ENCODE measurements at regions not wholly inside any gene's neighbourhood (a gene's known extent, or its start where the extent isn't known, plus 50 kb on each side); places are given as distances from the start of the nearest gene placed in this dataset.
"Not testable (repeated sequence)": the region's sequence is repeated elsewhere in the genome, so short reads cannot be mapped to it uniquely, and the experiment has no call there.

DNA sequence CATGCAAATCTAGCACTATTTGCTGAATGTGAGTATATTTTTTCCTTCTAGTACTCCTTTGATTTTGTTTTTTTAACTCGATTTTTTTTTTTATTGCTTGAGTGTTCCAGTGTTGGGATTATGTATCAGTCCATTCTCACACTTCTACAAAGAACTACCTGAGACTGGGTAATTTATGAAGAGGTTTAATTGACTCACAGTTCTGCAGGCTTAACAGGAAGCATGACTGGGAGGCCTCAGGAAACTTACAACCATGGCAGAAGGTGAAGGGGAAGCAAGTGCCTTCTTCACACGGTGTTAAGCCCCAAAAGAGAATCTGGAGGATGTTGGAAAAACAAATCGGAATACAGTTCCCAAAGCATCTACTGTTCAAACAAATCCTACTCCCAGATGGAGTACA lies 69.1 kb downstream of the ZNF518B start:
- DNase-seq (ENCODE audit: low spot score): not testable (repeated sequence)

DNA sequence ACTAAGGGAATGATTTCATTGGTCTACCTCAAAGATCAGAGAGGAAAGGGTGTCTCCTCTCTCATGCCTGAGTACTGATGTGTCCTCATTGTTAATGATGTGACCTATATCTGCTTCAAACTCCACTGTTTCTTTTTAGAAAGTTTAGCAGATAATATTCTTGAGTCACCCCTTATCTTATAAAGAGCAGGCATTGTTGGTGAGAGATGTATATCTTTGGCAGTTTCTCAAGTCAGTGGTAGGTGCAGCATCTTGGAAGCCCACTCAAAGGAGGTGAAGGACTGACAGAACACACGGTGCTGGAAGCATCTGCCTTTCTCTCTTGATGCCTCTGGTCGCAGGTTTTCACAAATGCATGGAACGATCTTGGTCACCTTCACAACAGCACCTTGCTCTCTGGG lies 71.2 kb downstream of the ZNF518B start:
- no peak for DNase-seq (ENCODE audit: low spot score)

DNA sequence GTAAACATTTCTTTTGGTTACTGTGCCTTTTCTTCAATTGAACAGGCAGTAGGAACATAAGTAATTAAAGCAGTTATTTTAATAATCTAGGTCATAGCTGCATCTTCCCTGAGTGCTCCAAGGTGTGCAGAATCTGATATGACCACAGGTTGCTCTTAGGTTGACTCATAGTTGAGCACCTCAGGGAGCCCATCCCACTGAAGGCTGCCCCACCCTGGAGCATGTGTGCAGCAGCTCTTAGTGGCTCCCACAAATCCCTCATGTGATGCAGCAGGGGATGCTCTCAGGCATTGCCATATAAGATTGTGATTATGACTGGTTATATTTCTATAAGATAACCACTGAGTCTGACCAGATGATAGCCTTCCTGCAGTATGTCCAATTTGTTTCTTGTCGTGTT lies 72.3 kb downstream of the ZNF518B start:
- no peak for DNase-seq (ENCODE audit: low spot score)

DNA sequence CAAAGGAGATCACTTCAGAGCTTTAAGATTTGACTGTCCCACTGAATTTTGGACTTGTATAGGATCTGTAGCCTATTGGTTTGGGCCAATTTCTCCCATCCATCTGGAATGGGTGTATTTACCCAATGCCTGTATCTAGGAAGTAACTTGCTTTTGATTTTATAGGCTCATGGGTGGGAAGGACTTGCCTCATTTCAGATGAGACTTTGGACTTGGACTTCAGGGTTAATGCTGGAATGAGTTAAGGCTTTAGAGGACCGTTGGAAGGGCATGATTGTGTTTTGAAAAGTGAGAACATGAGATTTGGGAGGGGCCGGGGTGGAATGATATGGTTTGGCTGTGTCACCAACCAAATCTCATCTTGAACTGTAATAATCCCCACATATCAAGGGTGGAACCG lies 73.8 kb downstream of the ZNF518B start:
- no peak for DNase-seq (ENCODE audit: low spot score)

DNA sequence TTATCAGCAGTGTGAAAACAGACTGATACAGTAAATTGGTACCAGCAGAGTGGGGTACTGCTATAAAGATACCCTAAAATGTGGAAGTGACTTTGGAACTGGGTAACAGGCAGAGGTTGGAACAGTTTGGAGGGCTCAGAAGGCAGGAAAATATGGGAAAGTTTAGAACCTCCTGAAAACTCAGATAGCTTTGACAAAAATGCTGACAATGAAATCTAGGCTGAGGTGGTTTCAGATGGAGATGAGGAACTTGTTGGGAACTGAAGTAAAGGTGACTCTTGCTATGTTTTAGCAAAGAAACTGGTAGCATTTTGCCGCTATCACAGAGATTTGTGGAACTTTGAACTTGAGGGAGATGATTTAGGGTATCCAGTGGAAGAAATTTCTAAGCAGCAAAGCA lies 75.1 kb downstream of the ZNF518B start:
- DNase-seq (ENCODE audit: low spot score): not testable (repeated sequence)

DNA sequence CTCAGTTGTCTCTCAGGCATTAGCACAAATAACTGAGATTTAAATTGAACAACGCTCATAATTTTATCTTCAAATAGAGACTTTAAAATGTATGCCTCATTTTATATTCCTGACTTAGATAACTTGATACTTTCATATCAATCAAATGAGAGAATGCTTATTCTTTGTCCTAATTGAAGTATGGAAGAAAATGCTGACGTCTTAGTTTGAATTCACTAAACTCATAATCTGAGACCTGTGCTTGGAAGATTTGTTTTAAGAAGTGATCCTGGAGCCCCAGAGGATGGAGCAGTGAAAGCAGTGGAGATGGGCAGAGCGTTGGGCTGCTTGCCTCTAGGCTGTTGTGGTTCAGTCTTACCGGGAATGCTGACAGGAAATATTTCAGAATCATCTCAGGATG lies 76.1 kb downstream of the ZNF518B start:
- DNase-seq (ENCODE audit: low spot score): no peak

DNA sequence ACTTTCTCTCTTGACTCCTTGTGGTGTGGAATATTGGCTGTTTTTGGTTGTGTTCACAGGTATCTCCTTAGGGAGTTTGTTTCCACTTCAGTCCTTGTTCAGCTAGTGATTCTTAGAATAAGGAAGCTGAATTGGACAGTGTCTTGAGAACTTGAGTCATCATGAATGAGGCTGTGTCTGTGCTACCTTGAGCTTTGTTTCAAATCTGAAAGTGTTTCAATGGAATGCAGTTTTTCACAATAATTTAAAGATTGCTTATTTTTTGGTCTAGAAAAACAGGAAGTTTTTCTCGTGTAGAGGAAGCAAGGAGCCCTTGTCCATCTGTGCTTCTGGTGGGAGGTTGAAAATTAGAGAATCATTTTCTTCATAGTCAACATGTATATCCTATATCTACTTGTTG lies 76.5 kb downstream of the ZNF518B start:
- DNase-seq (ENCODE audit: low spot score): no peak

DNA sequence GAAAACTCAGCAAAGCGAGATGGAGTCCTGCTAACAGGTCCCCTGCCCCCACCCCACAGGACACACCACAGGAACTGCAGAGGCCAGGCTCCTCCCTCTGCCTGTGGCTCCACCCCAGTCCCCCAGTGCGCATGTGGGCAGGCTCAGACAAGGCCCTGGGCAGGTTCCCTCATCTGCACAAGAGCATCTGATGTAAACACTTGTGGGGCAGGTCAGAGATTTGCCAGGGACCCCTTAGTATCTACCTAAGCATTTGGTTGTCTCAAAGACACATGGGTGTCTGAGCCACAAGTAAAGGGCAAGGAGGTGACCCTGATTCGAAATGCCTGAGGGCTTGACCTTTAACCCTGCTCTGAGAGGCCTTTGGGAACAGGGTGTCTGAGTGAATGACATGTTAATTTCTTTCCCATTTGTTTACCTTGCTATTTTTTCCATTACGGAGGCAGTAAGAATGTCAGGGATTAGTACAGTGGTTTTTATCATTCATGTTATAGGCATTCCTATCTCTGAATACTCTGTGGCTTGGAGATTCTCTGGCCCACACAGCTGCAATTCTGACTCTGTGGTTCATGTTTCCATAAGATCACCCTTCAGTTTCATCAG lies 85.3 kb downstream of the ZNF518B start:
- no peak for DNase-seq (ENCODE audit: low spot score)

DNA sequence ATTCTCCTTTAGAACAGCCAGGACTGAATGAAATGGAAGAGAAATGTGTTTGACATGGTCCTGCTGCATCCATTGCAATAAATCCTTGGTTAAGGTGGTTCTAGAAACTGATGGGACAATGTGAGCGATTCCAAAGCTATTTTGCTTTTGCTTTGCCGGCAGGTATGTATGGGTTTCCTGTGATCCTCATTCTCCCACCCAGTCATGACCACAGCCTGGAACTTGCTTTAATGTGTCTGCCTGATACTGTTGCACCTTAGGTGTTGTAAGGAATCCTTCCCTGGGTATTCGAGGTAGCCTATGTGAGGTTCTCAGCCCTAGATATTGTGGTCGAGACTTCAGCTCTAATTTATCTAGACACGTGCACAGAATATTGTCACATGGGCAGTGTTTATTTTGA lies 86.1 kb downstream of the ZNF518B start:
- DNase-seq (ENCODE audit: low spot score): no peak

DNA sequence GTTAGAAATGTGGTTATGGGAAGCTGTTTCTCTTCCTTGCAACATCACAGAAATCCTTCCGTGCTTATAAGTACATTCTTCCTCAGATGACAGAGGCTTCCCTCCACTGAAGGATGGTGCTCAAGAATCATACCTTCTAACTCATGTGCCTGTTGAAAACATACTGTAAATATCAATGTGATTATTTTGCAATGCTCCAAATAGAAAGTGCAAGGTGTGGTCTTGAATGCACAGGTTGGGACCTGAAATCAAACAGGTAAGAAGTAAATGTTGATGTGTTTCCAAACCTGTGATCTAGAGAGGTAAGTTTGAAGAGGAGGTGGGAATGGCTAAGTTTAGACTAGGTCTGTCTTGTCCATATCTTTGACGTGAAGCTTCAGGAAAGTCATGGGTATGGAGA lies 87.7 kb downstream of the ZNF518B start:
- no peak for DNase-seq (ENCODE audit: low spot score)

DNA sequence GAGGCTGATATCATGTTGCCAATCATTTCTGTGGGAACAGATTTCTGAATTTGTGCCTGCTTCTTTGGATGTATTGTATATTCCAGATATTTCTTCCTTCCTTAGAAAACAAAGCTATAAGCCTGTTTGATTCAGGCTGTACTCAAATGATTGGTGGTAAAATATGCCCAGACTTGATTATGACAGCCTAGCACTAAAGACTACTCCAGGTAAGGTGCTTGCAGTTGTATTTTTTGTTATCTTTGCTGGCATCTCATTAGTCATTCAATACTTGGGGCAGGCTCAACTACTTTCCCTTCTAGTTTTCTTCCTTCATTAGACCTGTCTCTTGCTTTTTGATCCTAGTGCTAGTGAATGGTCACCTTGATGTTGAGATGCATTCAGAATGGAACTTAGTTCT lies 90.6 kb downstream of the ZNF518B start:
- no peak for DNase-seq (ENCODE audit: low spot score)

DNA sequence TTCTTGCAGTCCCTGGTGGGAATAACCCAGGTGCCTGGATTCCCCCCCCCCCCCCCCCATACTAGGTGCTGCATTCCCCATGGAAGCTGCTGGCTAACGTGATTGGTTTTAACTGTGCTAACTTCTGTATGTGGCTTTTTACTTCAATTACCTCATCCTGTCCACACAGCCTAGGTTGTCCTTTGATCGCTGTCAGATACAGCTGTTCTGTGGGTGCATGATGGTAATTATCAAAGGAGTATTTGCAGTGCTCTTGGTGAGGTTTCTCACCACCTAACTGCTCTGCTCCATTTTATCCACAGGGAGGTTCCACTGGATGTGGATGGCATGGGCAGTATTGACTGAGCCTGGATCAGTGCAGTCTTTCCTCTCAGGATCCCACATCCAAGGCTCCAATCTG lies 93.0 kb downstream of the ZNF518B start:
- no peak for DNase-seq (ENCODE audit: low spot score)

DNA sequence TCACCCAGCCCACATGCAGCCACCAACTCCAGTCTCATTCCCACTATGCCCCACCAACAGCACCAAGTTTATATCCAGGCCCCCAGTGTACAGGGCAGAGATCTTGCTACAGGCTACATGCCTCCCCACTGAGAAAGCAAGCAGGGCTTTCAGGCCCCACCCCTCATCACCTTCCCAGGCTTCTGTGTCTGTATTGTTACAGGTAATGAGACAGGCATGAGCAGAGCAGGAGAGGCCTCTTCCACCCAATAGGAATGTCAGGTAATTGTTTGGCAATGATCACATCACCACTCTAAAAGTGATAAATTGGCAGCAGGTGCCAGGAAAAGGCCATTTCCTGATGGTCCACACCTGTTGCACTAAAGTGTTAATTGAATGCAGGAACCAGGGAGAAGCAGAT lies 102.5 kb downstream of the ZNF518B start:
- DNase-seq (ENCODE audit: low spot score): no peak

DNA sequence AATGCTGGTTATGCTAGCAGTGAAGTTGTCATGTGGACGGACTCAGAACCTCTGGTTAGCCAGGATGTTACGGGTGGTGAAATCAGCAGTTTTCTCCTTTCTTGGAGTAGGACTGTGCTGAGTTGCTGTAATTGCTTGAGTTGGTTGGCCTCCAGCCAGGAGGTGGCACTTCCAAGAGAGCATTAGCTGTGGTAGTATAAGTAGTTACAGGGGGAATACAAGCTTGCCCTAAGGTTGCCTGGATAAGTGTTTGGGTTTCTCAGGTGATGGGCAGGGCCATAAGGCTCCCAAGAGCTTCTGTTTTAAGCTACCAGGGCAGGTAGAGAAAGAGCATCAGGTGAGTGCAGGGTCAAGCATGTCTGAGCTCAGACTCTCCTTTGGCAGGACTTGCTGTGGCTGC lies 103.0 kb downstream of the ZNF518B start:
- no peak for DNase-seq (ENCODE audit: low spot score)

DNA sequence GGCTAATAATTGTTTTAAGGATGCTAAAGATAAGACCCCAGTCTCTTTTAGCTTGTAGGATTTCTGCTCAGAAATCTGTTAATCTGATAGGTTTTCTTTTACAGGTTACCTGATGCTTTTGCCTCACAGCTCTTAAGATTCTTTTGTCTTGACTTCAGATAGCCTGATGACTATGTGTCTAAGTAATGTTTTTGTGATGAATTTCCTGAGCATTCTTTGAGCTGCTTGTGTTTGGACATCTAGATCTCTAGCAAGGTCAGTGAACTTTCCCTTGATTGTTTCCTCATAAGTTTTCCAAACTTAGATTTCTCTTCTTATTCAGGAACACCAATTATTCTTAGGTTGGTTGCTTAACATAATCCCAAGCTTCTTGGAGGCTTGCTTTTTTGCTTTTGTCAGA lies 104.1 kb downstream of the ZNF518B start:
- no peak for DNase-seq (ENCODE audit: low spot score)

DNA sequence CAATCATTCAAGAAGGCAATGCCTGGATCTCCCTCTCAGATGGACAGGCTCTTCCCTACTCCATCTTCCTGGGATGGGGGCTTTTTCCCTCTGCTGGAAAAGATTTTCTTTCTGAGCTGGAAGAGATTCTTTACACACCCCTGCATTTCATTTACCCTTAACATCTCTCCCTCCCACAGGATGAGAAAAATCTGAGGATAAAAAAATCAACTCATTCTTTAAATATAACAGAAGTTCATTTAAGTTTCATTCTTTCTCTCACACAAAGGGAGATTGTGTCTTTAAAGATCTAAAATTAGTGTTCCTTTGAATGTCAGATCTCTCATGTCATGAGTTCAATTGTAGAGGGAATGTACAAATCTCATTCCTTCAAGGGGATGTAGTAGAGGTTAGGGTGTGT lies 109.0 kb downstream of the ZNF518B start:
- no peak for DNase-seq (ENCODE audit: low spot score)

DNA sequence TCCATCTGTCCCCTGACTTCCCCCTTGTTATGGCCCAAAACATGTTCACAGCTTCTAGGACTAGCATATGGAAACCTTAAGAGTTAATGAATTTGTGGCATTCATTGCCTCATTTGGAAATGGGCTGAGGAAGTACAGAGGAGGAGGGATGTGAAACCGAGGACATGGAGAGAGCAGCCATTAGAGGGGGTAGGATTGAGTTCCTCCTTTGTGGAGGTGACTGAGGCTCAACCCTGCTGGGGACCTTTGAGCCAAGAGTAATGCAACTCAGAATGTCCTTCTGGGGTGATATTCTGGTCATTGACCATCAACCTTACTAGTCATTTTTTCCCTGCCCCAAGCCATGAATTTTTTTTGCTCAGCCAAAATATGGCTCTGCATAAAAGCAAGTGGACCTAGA lies 109.4 kb downstream of the ZNF518B start:
- no peak for DNase-seq (ENCODE audit: low spot score)

DNA sequence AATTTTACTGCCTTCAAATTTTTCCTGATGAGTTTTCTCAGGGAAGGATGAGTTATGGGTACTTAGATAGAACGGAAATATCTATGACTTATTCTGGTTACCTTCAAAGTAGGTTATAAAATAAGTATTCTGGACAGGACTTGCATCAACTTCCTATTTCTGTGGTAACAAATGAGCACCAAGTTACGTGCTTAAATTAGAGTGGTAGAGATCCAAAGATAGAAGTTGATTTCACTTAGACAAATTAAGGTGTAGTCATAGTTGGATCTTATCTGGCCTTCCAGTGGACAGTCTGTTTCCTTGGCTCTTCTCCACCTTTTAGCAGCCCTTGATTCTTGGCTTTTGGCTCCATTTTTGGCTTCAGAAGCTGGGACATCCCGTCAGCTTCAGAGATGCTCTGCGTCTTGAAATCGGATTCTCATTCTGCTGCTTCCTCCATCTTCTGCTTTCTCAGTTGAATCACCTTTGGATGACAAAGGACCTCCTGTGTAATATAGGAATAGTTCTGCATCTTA lies 109.9 kb downstream of the ZNF518B start:
- DNase-seq (ENCODE audit: low spot score): no peak

DNA sequence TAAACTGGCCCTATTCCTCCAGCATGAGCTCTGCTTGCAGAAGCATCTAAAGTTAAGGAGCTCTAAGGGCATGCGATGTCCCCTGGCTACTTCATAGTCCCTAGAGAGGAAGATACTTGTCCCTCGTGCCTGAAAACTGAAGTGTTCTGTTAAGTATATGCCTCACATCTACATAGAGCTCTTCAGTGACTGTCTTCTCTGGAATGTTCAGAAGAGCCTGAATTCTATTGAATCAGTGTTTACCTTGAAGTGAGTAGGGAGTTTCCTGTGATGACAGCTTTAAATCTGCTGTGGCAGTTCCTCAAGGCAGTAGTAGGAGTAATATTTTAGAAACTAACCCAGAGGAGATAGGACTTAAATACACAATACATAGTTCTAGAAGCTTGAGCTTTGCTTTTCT lies 111.2 kb downstream of the ZNF518B start:
- no peak for DNase-seq (ENCODE audit: low spot score)

DNA sequence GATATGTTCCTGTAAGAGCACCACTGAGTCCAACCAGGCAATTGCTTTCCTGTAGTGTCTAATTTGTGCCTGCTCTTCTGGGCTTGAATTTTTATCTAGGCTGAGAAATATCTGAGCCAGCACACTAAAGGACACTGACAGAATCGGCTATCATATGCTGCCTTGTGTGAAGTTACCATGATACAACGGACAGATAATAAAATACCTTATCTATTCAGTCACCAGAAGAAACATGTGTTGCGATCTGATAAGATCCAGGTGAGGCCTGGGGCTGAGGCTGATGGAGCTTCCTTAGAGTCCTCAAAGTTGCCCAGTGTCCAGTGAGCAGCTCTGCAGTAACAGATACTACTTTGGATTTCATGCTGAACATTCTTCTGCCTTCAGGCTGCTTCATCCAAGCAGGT lies 111.8 kb downstream of the ZNF518B start:
- no peak for DNase-seq (ENCODE audit: low spot score)

DNA sequence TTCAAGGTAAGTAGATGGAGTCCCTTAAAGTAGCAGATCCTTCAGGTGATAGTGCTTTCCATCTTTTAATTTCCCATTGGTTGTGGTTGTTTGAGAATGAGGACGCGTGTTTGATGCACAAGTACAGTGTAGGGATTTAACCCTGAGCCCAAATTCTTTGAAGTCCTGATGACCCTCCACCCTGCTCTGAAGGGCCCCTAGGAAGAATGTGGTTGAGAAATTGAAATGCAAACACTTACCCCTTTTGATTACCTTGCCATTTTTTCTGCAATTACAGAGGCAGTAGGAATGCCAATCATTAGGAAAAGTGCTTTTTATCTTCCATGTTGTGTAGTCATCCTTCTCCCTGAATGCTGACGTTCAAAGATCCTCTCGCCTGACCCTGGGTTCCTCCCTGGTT lies 112.4 kb downstream of the ZNF518B start:
- no peak for DNase-seq (ENCODE audit: low spot score)

DNA sequence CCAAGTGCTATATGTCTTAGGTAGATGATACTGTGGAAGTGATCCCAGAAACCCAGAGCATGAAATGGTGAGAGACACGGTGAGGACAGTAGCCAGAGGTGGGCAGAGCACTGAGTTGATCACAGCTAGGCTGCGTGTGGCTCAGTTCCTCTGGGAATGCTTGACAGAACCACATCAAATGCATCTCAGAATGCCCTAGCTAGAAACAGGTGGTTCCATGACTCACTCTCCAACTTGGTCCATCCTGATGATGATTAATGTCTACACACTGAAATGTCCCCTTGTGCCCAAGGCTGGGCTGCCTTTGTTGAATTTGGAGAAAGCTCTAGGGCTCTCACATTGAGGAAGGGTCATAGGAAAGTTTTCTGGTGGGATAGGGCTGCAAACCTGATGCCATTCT lies 113.6 kb downstream of the ZNF518B start:
- DNase-seq (ENCODE audit: low spot score): no peak

DNA sequence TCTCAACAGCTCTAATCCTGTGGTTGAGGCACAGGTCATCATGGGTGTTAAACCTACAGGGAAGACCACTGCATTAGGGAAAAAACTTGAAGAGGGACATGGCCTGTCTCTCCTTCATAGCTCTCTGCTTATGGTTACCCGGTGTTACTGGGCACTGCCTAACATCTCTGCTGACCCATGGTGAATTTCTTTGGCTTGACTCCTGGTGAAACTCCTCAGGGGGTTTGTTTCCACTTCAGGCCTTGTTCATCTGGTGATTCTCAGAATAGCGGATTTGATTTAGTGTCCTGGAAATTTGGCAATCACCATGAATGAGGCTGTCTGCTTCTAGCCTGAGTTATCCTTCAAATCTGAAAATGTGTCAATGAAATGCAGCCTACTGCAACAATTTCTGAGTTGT lies 114.4 kb downstream of the ZNF518B start:
- DNase-seq (ENCODE audit: low spot score): no peak

DNA sequence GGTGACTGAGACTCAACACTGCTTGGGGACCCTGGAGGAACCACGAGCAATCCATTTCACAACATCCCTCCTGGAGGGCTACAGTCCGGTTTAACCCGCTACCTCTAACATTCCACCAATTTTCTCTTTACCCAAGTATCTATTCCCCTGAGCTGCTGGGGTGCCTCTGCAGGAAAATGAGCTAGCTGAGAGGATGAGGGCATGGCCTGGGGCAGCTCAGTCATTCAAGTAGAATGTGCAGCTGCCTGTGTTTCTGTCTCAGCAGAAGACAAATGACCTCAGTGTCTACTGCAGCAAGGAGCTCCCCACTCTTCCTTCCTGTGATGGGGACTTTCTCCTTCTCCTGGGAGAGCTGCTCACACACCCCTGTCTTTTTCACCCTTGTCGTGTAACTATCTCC lies 120.8 kb downstream of the ZNF518B start:
- DNase-seq (ENCODE audit: low spot score): no peak

DNA sequence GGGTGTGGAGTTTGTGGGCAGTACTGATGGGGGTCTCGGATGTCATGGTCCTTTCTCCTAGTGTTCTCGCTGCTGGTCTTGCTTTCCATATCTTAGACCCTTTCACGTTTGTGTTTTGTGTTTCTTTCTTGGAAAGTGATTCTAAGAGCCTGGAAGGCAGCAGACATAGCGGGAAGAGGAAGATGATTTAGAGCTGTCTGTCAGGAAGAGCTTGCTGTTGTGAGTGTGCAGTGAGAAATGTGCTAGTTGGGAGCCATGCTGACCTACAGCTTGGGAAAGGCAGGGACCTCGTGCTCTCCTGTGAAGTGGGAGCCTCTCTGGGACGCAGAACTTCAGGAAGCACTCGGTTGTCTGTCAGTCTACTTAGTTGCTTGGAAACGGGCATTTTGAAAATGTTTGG lies 122.2 kb downstream of the ZNF518B start:
- DNase-seq (ENCODE audit: low spot score): no peak

Measured in A172 (cell line).